AG04449 (cell line): ENCODE measurements at regions not wholly inside any gene's neighbourhood (a gene's known extent, or its start where the extent isn't known, plus 50 kb on each side); places are given as distances from the start of the nearest gene placed in this dataset.
"Not testable (repeated sequence)": the region's sequence is repeated elsewhere in the genome, so short reads cannot be mapped to it uniquely, and the experiment has no call there.

Source experiments
- CTCF ChIA-PET: fragments of 350-600 bp; formaldehyde crosslinking; extraction: SDS; loops from one replicate; lab custom pipeline; 2021; ENCODE audit warnings: antibody characterized with exemption; lab: Yijun Ruan, JAX
- POLR2A ChIA-PET: fragments of 400-600, 350-600 bp; formaldehyde crosslinking; extraction: SDS; loops from one replicate; lab custom pipeline; 2020; ENCODE audit warnings: antibody characterized with exemption, inconsistent platforms; lab: Yijun Ruan, JAX
- DNase-seq: peaks from one replicate; pipeline ENCODE4 v3.0.0-alpha.2; 2010; ENCODE audit warnings: low read depth, low spot score
- H3K4me3 ChIP-seq: 2 replicates; pipeline ENCODE4 v1.5.1; 2011; ENCODE audit warnings: low read depth, mild to moderate bottlenecking, control low read depth, low read length
- CTCF ChIP-seq: IDR thresholded peaks from one replicate; pipeline ENCODE4 v1.5.1; 2011; ENCODE audit warnings: mild to moderate bottlenecking, moderate library complexity, low read length, control low read depth, inconsistent platforms; ENCODE audit not compliant: insufficient read depth; ENCODE audit errors: missing control alignments

- no peak for DNase-seq
- TF ChIP-seq CTCF: no peak
- H3K4me3 ChIP-seq: peak overlapping the region; percentile 66
- ChIA-PET CTCF (no interaction called here), POLR2A (interaction anchor here (0.7 kb wide), 1 partner anchor 161 kb away, joined by 3 read pairs; no protein-coding TSS in a partner anchor)
Observed at GRCh38 chr14:89701211-89702043, 253.1 kb downstream of the EFCAB11 start.

DNA sequence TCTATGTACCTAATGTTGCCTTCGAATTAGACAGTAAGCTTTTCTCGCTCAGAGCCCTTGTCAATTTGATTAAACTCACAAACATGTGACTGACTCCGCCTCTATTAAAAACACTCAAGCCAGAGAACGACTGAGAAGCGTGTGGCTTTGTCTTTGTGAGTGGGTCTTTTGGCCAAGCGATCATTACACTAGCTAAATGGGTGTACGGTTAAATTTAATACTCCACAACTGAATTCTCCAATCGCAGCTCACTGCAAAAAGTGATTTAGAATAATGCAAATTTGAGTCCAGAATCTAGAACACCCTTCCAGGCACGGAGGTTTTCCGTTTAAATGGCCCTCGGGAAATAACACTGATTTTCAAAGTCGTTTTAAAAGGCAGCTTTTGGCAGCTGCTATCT is 253.7 kb downstream of the EFCAB11 start:
- ChIA-PET CTCF (no interaction called here), POLR2A (interaction anchor here (0.7 kb wide), 1 partner anchor 160 kb away, joined by 3 read pairs; no protein-coding TSS in a partner anchor)
- no peak overlapping the region; the same call in 1 of the 2 replicates for H3K4me3 ChIP-seq
- DNase-seq: no peak
- no peak for TF ChIP-seq CTCF

- no peak for TF ChIP-seq CTCF
- no peak for DNase-seq
- CTCF ChIA-PET: no interaction called here
- no peak overlapping the region for H3K4me3 ChIP-seq
- POLR2A ChIA-PET: no interaction called here
Observed at GRCh38 chr14:89699071-89699470, 255.5 kb downstream of the EFCAB11 start.

DNA sequence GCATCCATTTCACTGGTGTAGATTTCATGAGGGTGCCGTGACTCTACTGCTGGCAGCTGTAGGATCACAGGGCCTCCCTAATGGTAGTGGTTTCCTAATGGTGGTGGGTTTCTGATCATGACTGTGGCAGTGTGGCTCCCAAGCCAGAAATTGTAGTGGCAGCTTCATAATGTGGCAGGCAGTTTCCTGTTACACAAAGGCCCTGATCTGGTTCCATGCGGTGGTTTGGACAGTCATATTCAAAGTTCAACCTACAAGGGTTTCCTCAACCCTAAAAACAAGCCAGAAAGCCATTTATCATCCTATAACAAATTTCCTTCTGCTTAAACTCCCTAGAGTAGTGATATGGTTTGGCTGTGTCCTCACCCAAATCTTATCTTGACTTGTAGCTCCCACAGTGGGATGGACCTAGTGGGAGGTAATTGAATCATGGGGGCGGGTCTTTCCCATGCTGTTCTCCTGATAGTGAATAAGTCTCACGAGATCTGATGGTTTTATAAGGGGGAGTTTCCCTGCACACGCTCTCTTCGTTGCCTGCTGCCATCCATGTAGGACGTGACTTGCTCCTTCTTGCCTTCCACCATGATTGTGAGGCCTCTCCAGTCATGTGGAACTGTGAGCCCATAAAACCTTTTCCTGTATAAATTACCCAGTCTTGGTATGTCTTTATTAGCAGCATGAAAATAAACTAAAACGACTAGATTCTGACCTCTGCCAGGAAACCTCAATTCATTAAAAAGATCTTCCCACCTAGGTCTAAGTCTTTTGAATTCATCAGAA is 257.1 kb downstream of the EFCAB11 start:
- ChIA-PET POLR2A (no interaction called here), CTCF (no interaction called here)
- no peak for DNase-seq
- TF ChIP-seq CTCF: no peak
- H3K4me3 ChIP-seq: no peak overlapping the region

- no peak for DNase-seq
- POLR2A ChIA-PET: no interaction called here
- TF ChIP-seq CTCF: no peak
- CTCF ChIA-PET: no interaction called here
- H3K4me3 ChIP-seq: no peak overlapping the region
Observed at GRCh38 chr14:89695846-89696245, 258.7 kb downstream of the EFCAB11 start.

- CTCF ChIA-PET: interaction anchor here (1.2 kb wide), 1 partner anchor 10 kb away, joined by 4 read pairs; no protein-coding TSS in a partner anchor
- H3K4me3 ChIP-seq: no peak overlapping the region
- DNase-seq: no peak
- no peak for TF ChIP-seq CTCF
- POLR2A ChIA-PET: no interaction called here
Observed at GRCh38 chr14:89690139-89690538, 264.4 kb downstream of the EFCAB11 start.

GRCh38 chr14:89689711-89690110 is 264.8 kb downstream of the EFCAB11 start:
- CTCF ChIA-PET: interaction anchor here (0.6 kb wide), 1 partner anchor 22 kb away, joined by 3 read pairs; no protein-coding TSS in a partner anchor
- DNase-seq, POLR2A ChIA-PET, H3K4me3 ChIP-seq: not testable (repeated sequence)
